Lower leg skin (tissue), 3 donors: ENCODE measurements at regions not wholly inside any gene's neighbourhood (a gene's known extent, or its start where the extent isn't known, plus 50 kb on each side); places are given as distances from the start of the nearest gene placed in this dataset.

ENCODE experiments used
- CTCF ChIP-seq, 3 donors: fragments of 450-650 bp; IDR thresholded peaks; one replicate each; pipeline ENCODE4 v1.5.1; 2016; ENCODE audit warnings: antibody characterized with exemption in 3 of 3, mild to moderate bottlenecking in 3 of 3, moderate library complexity in 2 of 3
- POLR2A ChIP-seq, 2 donors: fragments of 450-650 bp; IDR thresholded peaks; one replicate each; pipeline ENCODE4 v1.6.1; 2016 to 2017; ENCODE audit warnings: antibody characterized with exemption in 2 of 2, mild to moderate bottlenecking in 1 of 2, moderate library complexity in 1 of 2

GRCh38 chr6:8181951-8182845 is 79.8 kb upstream of the EEF1E1 start:
- no peak for TF ChIP-seq CTCF (IDR thresholded peaks at IDR 0.05)
- no peak for TF ChIP-seq POLR2A (IDR thresholded peaks at IDR 0.05)
